Panc1 (cell line): ENCODE measurements at regions not wholly inside any gene's neighbourhood (a gene's known extent, or its start where the extent isn't known, plus 50 kb on each side); places are given as distances from the start of the nearest gene placed in this dataset.

Experiments used
- CTCF ChIP-seq: fragments of 450-650 bp; IDR thresholded peaks from 2 replicates; pipeline ENCODE4 v1.5.1; 2017; ENCODE audit warnings: mild to moderate bottlenecking
- POLR2AphosphoS5 ChIP-seq: IDR thresholded peaks from 2 replicates; pipeline ENCODE4 v1.6.1; 2012; ENCODE audit warnings: mild to moderate bottlenecking, low read depth, low read length, moderate library complexity
- REST ChIP-seq, 2 experiments: IDR thresholded peaks; 2 replicates each; pipeline ENCODE4 v1.6.1; 2011 to 2012; ENCODE audit warnings: low read depth in 2 of 2, control low read depth in 1 of 2, low read length in 1 of 2, mild to moderate bottlenecking in 1 of 2, moderate library complexity in 1 of 2; ENCODE audit not compliant: insufficient read depth in 1 of 2
- SIN3A ChIP-seq: IDR thresholded peaks from 2 replicates; pipeline ENCODE4 v1.6.1; 2012; ENCODE audit warnings: low read depth, mild to moderate bottlenecking, low read length, moderate library complexity, borderline replicate concordance; ENCODE audit not compliant: insufficient read depth
- TCF7L2 ChIP-seq: IDR thresholded peaks from 2 replicates; pipeline ENCODE4 v1.6.1; 2011; ENCODE audit warnings: mild to moderate bottlenecking, low read depth, low read length, inconsistent platforms

GRCh38 chr5:24804221-24804681 lies 159.5 kb upstream of the CDH10 start:
- TF ChIP-seq POLR2AphosphoS5 (no peak), CTCF (no peak), SIN3A (no peak), REST (IDR thresholded peaks at IDR 0.05; ENCODE audit: insufficient read depth in 1 of 2, low read depth in 2 of 2, low read length in 1 of 2) (no peak), TCF7L2 (no peak)
